ENCODE measurements at regions not wholly inside any gene's neighbourhood (a gene's known extent, or its start where the extent isn't known, plus 50 kb on each side); places are given as distances from the start of the nearest gene placed in this dataset.

DNA sequence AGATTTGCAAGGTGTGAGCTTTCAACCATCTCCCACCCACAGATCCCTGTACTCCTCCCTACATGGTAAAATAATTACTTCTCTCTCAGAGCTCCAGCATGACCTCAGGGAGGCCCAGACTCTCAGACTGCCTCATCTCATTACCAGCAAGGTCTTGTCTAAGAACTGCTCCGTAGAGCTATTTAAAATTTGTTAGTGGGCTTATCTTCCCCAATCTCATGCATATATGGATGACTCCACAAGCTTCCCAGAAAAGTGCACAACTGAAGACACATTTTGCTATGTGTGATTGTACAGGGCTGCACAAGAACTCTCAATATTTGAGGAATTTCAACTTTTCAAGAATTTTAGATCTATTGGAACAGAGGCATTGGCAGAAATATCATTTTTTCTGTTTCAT lies 230.3 kb downstream of the CSNK2A3 start:
- Histone ChIP-seq H3K4me1 (no peaks in the 10 kb centered on the region), H3K9me3 (no peaks in the 10 kb centered on the region), H3K36me3 (no peaks in the 10 kb centered on the region), H3K27me3 (no peaks in the 10 kb centered on the region), H3K4me3 (ENCODE audit: low read depth, low read length) (no peak overlapping the region)
- TF ChIP-seq, protein P1, sequence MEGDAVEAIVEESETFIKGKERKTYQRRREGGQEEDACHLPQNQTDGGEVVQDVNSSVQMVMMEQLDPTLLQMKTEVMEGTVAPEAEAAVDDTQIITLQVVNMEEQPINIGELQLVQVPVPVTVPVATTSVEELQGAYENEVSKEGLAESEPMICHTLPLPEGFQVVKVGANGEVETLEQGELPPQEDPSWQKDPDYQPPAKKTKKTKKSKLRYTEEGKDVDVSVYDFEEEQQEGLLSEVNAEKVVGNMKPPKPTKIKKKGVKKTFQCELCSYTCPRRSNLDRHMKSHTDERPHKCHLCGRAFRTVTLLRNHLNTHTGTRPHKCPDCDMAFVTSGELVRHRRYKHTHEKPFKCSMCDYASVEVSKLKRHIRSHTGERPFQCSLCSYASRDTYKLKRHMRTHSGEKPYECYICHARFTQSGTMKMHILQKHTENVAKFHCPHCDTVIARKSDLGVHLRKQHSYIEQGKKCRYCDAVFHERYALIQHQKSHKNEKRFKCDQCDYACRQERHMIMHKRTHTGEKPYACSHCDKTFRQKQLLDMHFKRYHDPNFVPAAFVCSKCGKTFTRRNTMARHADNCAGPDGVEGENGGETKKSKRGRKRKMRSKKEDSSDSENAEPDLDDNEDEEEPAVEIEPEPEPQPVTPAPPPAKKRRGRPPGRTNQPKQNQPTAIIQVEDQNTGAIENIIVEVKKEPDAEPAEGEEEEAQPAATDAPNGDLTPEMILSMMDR (IDR thresholded peaks at IDR 0.05; ENCODE audit: low read depth, low read length): no peak
- no peak for DNase-seq

DNA sequence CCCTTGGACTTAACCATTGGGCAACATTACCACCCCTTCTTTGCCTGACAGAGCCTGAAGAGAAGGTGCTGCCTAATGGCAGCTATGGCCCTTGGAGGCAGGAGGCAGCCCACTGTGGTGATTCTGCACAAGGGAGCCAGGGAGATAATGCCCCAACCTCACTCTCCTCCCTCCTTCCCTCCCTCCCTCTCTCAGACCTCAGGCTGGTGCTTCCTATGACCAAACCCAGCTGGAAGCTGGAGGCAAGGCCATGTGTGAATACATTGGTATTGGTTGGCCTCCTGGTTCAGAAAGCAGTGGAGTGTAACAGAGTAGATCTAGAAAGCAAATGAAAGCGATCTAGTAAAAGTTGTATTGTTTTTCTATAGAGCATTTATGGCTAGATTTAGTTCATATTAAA lies 233.1 kb downstream of the CSNK2A3 start:
- Histone ChIP-seq H3K36me3 (no peaks in the 10 kb centered on the region), H3K27me3 (no peaks in the 10 kb centered on the region), H3K4me3 (ENCODE audit: low read depth, low read length) (no peak overlapping the region), H3K9me3 (no peaks in the 10 kb centered on the region), H3K4me1 (no peaks in the 10 kb centered on the region)
- TF ChIP-seq, protein P1 (IDR thresholded peaks at IDR 0.05; ENCODE audit: low read depth, low read length): no peak
- DNase-seq: no peak

DNA sequence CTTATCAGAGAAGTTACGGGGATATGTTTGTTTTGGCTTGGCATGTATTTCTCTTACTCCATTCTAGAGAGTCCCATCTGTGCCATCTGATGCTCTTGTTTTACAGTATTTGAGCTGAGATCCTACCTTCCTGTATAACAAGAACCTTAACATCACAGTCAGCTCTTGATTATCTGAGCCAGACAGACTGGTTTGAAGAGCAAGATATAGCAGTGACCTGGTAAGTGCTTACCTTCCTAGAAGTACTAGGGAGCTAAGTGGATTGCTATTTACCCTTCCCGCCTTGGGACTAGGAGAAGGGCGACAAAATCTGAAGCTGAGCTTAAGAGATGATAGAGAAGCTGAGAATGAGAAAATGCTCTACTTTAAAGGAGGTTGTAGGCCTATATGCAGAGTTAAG lies 235.3 kb downstream of the CSNK2A3 start:
- no peaks in the 10 kb centered on the region for H3K9me3 ChIP-seq
- no peak for DNase-seq
- no peaks in the 10 kb centered on the region for H3K36me3 ChIP-seq
- H3K4me1 ChIP-seq: no peaks in the 10 kb centered on the region
- TF ChIP-seq, protein P1 (IDR thresholded peaks at IDR 0.05; ENCODE audit: low read depth, low read length): no peak
- no peaks in the 10 kb centered on the region for H3K27me3 ChIP-seq
- no peak overlapping the region for H3K4me3 ChIP-seq (ENCODE audit: low read depth, low read length)

DNA sequence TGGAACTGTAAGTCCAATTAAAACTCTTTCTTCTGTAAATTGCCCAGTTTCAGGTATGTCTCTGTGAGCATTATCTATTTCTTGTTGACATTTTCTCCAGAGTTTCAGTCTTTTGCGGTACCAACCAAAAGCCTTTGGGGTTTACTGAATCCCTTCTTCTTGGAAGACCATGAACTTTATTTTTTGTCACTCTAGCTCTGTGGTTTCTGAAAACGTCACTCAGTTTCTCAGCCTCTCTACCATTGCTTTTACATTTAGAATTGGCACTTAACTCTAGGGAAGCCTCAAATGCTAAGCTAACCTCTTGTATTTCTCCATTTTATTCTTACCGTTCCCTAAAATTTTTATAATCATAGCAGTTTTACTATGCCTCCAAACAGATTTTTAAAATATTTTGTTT lies 237.6 kb downstream of the CSNK2A3 start:
- no peaks in the 10 kb centered on the region for H3K36me3 ChIP-seq
- H3K27me3 ChIP-seq: no peaks in the 10 kb centered on the region
- H3K4me3 ChIP-seq (ENCODE audit: low read depth, low read length): no peak overlapping the region
- H3K9me3 ChIP-seq: no peaks in the 10 kb centered on the region
- H3K4me1 ChIP-seq: no peaks in the 10 kb centered on the region
- no peak for DNase-seq
- TF ChIP-seq, protein P1 (IDR thresholded peaks at IDR 0.05; ENCODE audit: low read depth, low read length): no peak

DNA sequence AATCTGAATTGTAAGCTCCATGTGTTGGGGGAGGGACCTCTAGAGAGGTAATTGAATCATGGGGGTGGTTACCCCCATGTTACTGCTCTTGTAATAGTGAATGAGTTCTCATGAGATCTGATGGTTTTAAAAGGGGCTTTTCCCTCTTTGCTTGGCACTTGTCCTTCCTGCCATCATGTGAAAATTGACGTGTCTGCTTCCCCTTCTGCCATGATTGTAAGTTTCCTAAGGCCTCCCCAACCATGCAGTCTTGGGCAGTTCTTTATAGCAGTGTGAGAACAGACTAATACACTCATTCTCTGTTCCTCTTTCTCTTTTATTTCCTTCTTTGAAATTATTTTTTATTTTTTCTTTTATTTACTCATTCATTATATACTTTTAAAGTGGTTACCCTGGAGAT lies 239.4 kb downstream of the CSNK2A3 start:
- no peak for DNase-seq
- H3K27me3 ChIP-seq: no peaks in the 10 kb centered on the region
- no peaks in the 10 kb centered on the region for H3K9me3 ChIP-seq
- H3K4me3 ChIP-seq (ENCODE audit: low read depth, low read length): no peak overlapping the region
- no peaks in the 10 kb centered on the region for H3K36me3 ChIP-seq
- TF ChIP-seq, protein P1 (IDR thresholded peaks at IDR 0.05; ENCODE audit: low read depth, low read length): no peak
- H3K4me1 ChIP-seq: no peaks in the 10 kb centered on the region

DNA sequence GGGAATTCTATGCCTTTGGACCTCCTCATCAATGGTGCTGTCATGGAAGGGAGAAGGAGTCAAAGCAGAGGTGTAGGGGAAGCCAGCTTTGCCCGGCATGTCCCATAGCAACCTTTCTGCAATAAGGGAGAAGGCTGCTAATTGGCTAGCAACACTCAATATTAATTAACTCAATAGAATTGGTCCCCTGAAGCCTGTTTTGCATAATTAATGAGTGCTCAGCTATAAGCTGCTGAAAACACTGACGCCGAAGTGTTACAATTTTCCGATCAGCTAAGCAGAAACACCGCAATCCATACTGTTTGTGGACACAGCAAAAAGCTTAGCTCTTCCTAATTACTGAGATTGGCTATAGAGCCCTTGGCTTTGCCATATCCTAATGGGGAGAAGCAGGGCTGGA lies 245.0 kb downstream of the CSNK2A3 start:
- TF ChIP-seq, protein P1 (IDR thresholded peaks at IDR 0.05; ENCODE audit: low read depth, low read length): no peak
- Histone ChIP-seq H3K4me3 (ENCODE audit: low read depth, low read length) (no peak overlapping the region), H3K27me3 (no peaks in the 10 kb centered on the region), H3K9me3 (no peaks in the 10 kb centered on the region), H3K36me3 (no peaks in the 10 kb centered on the region), H3K4me1 (no peaks in the 10 kb centered on the region)
- no peak for DNase-seq
